Adipocyte (in vitro differentiated cells): ENCODE measurements at regions not wholly inside any gene's neighbourhood (a gene's known extent, or its start where the extent isn't known, plus 50 kb on each side); places are given as distances from the start of the nearest gene placed in this dataset.
A peak's percentile ranks its signal among the peaks of the same experiment; 100 is the strongest.
"Not testable (repeated sequence)": the region's sequence is repeated elsewhere in the genome, so short reads cannot be mapped to it uniquely, and the experiment has no call there.

Experiments used
- DNase-seq: peaks from one replicate; pipeline ENCODE4 v3.0.0-alpha.2; 2015; ENCODE audit warnings: low read depth
- H3K27me3 ChIP-seq: replicated peaks from 2 replicates; pipeline ENCODE4 v1.7.0; 2013; ENCODE audit warnings: mild to moderate bottlenecking, low read length, moderate library complexity; ENCODE audit not compliant: control insufficient read depth, insufficient read depth
- H3K36me3 ChIP-seq: 2 replicates; pipeline ENCODE4 v1.7.0; 2013; ENCODE audit warnings: low read length, mild to moderate bottlenecking, moderate library complexity; ENCODE audit not compliant: control insufficient read depth, insufficient read depth, severe bottlenecking
- H3K4me1 ChIP-seq: 2 replicates; pipeline ENCODE4 v1.7.0; 2013; ENCODE audit warnings: mild to moderate bottlenecking, low read length, moderate library complexity; ENCODE audit not compliant: control insufficient read depth, insufficient read depth
- H3K4me3 ChIP-seq: 2 replicates; pipeline ENCODE4 v1.7.0; 2013; ENCODE audit warnings: mild to moderate bottlenecking, low read length, moderate library complexity
- H3K9ac ChIP-seq: 2 replicates; pipeline ENCODE4 v1.7.0; 2013; ENCODE audit warnings: mild to moderate bottlenecking, low read length, moderate library complexity
- H3K9me3 ChIP-seq: 2 replicates; pipeline ENCODE4 v1.7.0; 2013; ENCODE audit warnings: mild to moderate bottlenecking, low read length, moderate library complexity; ENCODE audit not compliant: control insufficient read depth

- H3K4me3 ChIP-seq: no peak overlapping the region
- H3K27me3 ChIP-seq: no peaks in the 10 kb centered on the region
- H3K9ac ChIP-seq: no peak overlapping the region
- no peaks in the 10 kb centered on the region for H3K36me3 ChIP-seq
- no peaks in the 10 kb centered on the region for H3K9me3 ChIP-seq
- H3K4me1 ChIP-seq: no peaks in the 10 kb centered on the region
- DNase-seq: no peak
These were observed 111.9 kb upstream of the MAP2 start for GRCh38 chr2:209311948-209312347.

GRCh38 chr2:209312450-209312849 lies 111.4 kb upstream of the MAP2 start:
- H3K36me3 ChIP-seq, H3K9ac ChIP-seq, DNase-seq, H3K27me3 ChIP-seq, H3K4me1 ChIP-seq, H3K9me3 ChIP-seq, H3K4me3 ChIP-seq: not testable (repeated sequence)

GRCh38 chr2:209314653-209315052 lies 109.2 kb upstream of the MAP2 start:
- Histone ChIP-seq H3K27me3 (no peaks in the 10 kb centered on the region), H3K9me3 (no peaks in the 10 kb centered on the region), H3K4me3 (no peak overlapping the region), H3K4me1 (no peaks in the 10 kb centered on the region), H3K9ac (no peak overlapping the region), H3K36me3 (no peaks in the 10 kb centered on the region)
- no peak for DNase-seq

- Histone ChIP-seq H3K36me3 (no peaks in the 10 kb centered on the region), H3K9me3 (no peaks in the 10 kb centered on the region), H3K4me1 (no peaks in the 10 kb centered on the region), H3K4me3 (no peak overlapping the region), H3K9ac (no peak overlapping the region), H3K27me3 (no peaks in the 10 kb centered on the region)
- no peak for DNase-seq
These were observed 107.7 kb upstream of the MAP2 start for GRCh38 chr2:209316141-209316540.

- Histone ChIP-seq H3K4me3 (no peak overlapping the region), H3K27me3 (peaks cover 5% of the 10 kb centered on the region), H3K4me1 (no peaks in the 10 kb centered on the region), H3K9ac (no peak overlapping the region), H3K36me3 (no peaks in the 10 kb centered on the region), H3K9me3 (no peaks in the 10 kb centered on the region)
- DNase-seq: peak; percentile 8
These were observed 102.8 kb upstream of the MAP2 start for GRCh38 chr2:209321076-209321475.

GRCh38 chr2:209321581-209321980 lies 102.3 kb upstream of the MAP2 start:
- Histone ChIP-seq H3K4me3 (no peak overlapping the region), H3K36me3 (no peaks in the 10 kb centered on the region), H3K27me3 (peaks cover 5% of the 10 kb centered on the region), H3K4me1 (no peaks in the 10 kb centered on the region), H3K9me3 (no peaks in the 10 kb centered on the region), H3K9ac (no peak overlapping the region)
- DNase-seq: no peak

GRCh38 chr2:209322041-209322440 lies 101.8 kb upstream of the MAP2 start:
- peaks cover 5% of the 10 kb centered on the region for H3K27me3 ChIP-seq
- DNase-seq: peak; percentile 5
- no peaks in the 10 kb centered on the region for H3K9me3 ChIP-seq
- no peaks in the 10 kb centered on the region for H3K36me3 ChIP-seq
- H3K9ac ChIP-seq: no peak overlapping the region
- H3K4me1 ChIP-seq: no peaks in the 10 kb centered on the region
- no peak overlapping the region for H3K4me3 ChIP-seq

GRCh38 chr2:209322905-209323512 lies 100.8 kb upstream of the MAP2 start:
- H3K4me1 ChIP-seq: no peaks in the 10 kb centered on the region
- H3K4me3 ChIP-seq: no peak overlapping the region
- no peaks in the 10 kb centered on the region for H3K36me3 ChIP-seq
- peaks cover 5% of the 10 kb centered on the region for H3K27me3 ChIP-seq
- H3K9ac ChIP-seq: no peak overlapping the region
- DNase-seq: no peak
- no peaks in the 10 kb centered on the region for H3K9me3 ChIP-seq

GRCh38 chr2:209323738-209324137 lies 100.1 kb upstream of the MAP2 start:
- DNase-seq: no peak

GRCh38 chr2:209324281-209324680 lies 99.6 kb upstream of the MAP2 start:
- H3K9ac ChIP-seq: no peak overlapping the region
- no peak for DNase-seq
- no peaks in the 10 kb centered on the region for H3K9me3 ChIP-seq
- H3K27me3 ChIP-seq: peaks cover 5% of the 10 kb centered on the region
- no peaks in the 10 kb centered on the region for H3K36me3 ChIP-seq
- no peak overlapping the region for H3K4me3 ChIP-seq
- H3K4me1 ChIP-seq: no peaks in the 10 kb centered on the region

More at GRCh38 chr2:209323738-209324137, 100.1 kb upstream of the MAP2 start:
- no peak overlapping the region for H3K4me3 ChIP-seq
- no peak overlapping the region for H3K9ac ChIP-seq
- H3K9me3 ChIP-seq: no peaks in the 10 kb centered on the region
- H3K36me3 ChIP-seq: no peaks in the 10 kb centered on the region
- peaks cover 5% of the 10 kb centered on the region for H3K27me3 ChIP-seq
- no peaks in the 10 kb centered on the region for H3K4me1 ChIP-seq

- no peak overlapping the region for H3K9ac ChIP-seq
- DNase-seq: peak; percentile 47
These were observed 92.5 kb upstream of the MAP2 start for GRCh38 chr2:209331291-209331844.

More at GRCh38 chr2:209331291-209331844, 92.5 kb upstream of the MAP2 start:
- H3K36me3 ChIP-seq: no peaks in the 10 kb centered on the region
- H3K27me3 ChIP-seq: no peaks in the 10 kb centered on the region
- H3K4me3 ChIP-seq: no peak overlapping the region
- H3K9me3 ChIP-seq: no peaks in the 10 kb centered on the region
- H3K4me1 ChIP-seq: no peaks in the 10 kb centered on the region
